Chondrocyte (in vitro differentiated cells): ENCODE measurements at regions not wholly inside any gene's neighbourhood (a gene's known extent, or its start where the extent isn't known, plus 50 kb on each side); places are given as distances from the start of the nearest gene placed in this dataset.
"Not testable (repeated sequence)": the region's sequence is repeated elsewhere in the genome, so short reads cannot be mapped to it uniquely, and the experiment has no call there.

Experiments
- DNase-seq: peaks from one replicate; pipeline ENCODE4 v3.0.0; 2021; ENCODE audit warnings: mixed read lengths, low spot score
- H3K27ac Mint-ChIP-seq: one replicate; pipeline ENCODE4 v1.8.0; 2021; ENCODE audit warnings: mild to moderate bottlenecking, moderate library complexity, mixed read lengths; ENCODE audit not compliant: unreplicated experiment
- H3K27me3 Mint-ChIP-seq: 2 replicates; pipeline ENCODE4 v1.8.0; 2021; ENCODE audit warnings: low read depth, mixed read lengths
- H3K36me3 Mint-ChIP-seq: 2 replicates; pipeline ENCODE4 v1.8.0; 2021; ENCODE audit warnings: low read depth, mixed read lengths
- H3K4me1 Mint-ChIP-seq: 2 replicates; pipeline ENCODE4 v1.8.0; 2021; ENCODE audit warnings: low read depth, mild to moderate bottlenecking, mixed read lengths
- H3K4me3 Mint-ChIP-seq: one replicate; pipeline ENCODE4 v1.8.0; 2021; ENCODE audit warnings: mild to moderate bottlenecking, moderate library complexity, mixed read lengths; ENCODE audit not compliant: unreplicated experiment
- H3K9me3 Mint-ChIP-seq: 2 replicates; pipeline ENCODE4 v1.8.0; 2021; ENCODE audit warnings: low read depth, mixed read lengths
- TF ChIP-seq, protein P1 (sequence below): fragments of 200-600 bp; sonication (generic); IDR thresholded peaks from 2 replicates; pipeline ENCODE4 v1.5.0; 2021; ENCODE audit warnings: antibody characterized with exemption, mild to moderate bottlenecking, moderate library complexity

GRCh38 chr6:6458172-6458571 is 130.3 kb upstream of the LY86 start:
- Mint-ChIP-seq H3K27me3 (peaks cover 6% of the 10 kb centered on the region), H3K4me3 (no peak overlapping the region), H3K9me3 (peaks cover 12% of the 10 kb centered on the region), H3K4me1 (peaks cover 35% of the 10 kb centered on the region), H3K36me3 (peaks cover 2% of the 10 kb centered on the region), H3K27ac (no peak overlapping the region)
- TF ChIP-seq, protein P1, sequence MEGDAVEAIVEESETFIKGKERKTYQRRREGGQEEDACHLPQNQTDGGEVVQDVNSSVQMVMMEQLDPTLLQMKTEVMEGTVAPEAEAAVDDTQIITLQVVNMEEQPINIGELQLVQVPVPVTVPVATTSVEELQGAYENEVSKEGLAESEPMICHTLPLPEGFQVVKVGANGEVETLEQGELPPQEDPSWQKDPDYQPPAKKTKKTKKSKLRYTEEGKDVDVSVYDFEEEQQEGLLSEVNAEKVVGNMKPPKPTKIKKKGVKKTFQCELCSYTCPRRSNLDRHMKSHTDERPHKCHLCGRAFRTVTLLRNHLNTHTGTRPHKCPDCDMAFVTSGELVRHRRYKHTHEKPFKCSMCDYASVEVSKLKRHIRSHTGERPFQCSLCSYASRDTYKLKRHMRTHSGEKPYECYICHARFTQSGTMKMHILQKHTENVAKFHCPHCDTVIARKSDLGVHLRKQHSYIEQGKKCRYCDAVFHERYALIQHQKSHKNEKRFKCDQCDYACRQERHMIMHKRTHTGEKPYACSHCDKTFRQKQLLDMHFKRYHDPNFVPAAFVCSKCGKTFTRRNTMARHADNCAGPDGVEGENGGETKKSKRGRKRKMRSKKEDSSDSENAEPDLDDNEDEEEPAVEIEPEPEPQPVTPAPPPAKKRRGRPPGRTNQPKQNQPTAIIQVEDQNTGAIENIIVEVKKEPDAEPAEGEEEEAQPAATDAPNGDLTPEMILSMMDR = no peak
- DNase-seq = no peak

DNA sequence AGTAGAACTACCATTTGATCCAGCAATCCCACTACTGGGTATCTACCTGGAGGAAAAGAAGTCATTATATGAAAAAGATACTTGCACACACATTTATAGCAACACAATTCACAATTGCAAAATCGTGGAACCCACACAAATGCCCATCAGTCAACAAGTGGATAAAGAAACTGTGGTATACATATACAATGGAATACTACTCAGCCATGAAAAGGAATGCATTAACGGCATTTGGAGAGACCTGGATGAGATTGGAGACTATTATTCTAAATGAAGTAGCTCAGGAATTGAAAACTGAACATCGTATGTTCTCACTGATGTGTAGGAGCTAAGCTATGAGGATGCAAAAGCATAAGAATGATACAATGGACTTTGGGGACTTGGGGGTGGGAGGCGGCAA is 128.6 kb upstream of the LY86 start:
- peaks cover 53% of the 10 kb centered on the region for H3K4me1 Mint-ChIP-seq
- H3K4me3 Mint-ChIP-seq, DNase-seq, H3K27ac Mint-ChIP-seq, H3K27me3 Mint-ChIP-seq, H3K36me3 Mint-ChIP-seq: not testable (repeated sequence)
- peaks cover 12% of the 10 kb centered on the region for H3K9me3 Mint-ChIP-seq

GRCh38 chr6:6460416-6460815 is 128.1 kb upstream of the LY86 start:
- Mint-ChIP-seq H3K27me3 (peaks cover 2% of the 10 kb centered on the region), H3K4me3 (no peak overlapping the region), H3K27ac (no peak overlapping the region), H3K4me1 (peaks cover 55% of the 10 kb centered on the region), H3K9me3 (peaks cover 12% of the 10 kb centered on the region), H3K36me3 (peaks cover 2% of the 10 kb centered on the region)
- TF ChIP-seq, protein P1 = no peak
- no peak for DNase-seq

DNA sequence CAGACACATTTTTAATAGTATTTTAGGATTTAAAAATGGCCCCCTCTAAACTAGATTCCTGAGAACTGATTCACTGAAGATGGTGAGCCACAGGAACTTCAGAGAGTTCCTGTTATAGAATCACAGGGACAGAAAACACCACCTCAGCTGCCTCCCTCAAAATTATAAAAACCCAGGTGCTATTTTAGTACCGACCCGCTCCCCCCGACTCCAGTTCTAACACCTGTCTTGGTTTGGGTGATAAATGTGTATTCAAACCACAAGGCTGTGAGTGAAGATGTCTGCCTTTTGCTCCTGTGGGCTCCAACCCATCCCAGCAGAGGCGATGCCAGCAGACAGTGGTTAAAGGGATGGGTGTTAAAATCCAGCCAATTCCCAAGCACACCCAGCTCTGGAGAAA is 127.4 kb upstream of the LY86 start:
- no peak for DNase-seq
- no peak overlapping the region for H3K4me3 Mint-ChIP-seq
- H3K4me1 Mint-ChIP-seq = peaks cover 53% of the 10 kb centered on the region
- peak overlapping the region; percentile 80 for H3K27ac Mint-ChIP-seq
- H3K36me3 Mint-ChIP-seq = peaks cover 2% of the 10 kb centered on the region
- peaks cover 12% of the 10 kb centered on the region for H3K9me3 Mint-ChIP-seq
- H3K27me3 Mint-ChIP-seq = peaks cover 2% of the 10 kb centered on the region
- TF ChIP-seq, protein P1 = no peak

DNA sequence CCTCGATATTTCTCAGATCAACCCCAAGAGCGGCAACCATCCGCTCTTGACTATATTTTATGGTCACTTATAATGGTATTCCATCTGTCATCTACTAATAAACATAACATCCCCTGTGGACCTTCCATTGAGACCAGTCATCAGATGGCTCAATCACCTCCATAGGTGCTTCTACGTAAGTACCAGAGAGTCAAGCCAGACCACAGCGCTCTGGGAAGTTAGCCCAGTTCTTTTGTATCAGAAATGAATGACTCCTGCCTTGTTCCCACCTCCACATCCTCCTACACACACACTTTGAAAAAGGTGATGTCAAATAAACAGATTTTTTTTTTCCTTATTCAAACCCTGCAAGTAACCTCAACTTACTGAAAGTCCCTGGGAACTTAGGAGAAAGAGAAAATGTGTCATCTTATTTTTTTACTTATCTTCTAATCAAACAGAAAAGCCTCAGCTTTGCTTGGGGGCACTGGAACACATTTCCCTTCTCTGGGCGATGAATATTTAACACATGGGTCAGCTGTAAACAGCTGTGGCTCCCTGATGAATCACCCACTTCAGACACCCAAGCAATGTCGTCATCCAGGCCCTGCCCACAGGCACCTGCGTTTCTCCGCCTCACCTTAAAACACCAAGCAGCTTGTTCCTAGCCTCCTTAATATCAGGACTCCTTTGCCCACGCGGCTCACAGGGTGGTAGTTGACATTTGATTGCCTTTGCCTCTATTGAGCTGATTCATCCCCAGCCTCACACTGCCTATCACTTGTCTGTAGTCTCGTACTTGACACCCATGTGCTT is 121.4 kb upstream of the LY86 start:
- Mint-ChIP-seq H3K4me1 (peaks cover 39% of the 10 kb centered on the region), H3K4me3 (no peak overlapping the region), H3K9me3 (peaks cover 16% of the 10 kb centered on the region), H3K27me3 (no peaks in the 10 kb centered on the region), H3K27ac (no peak overlapping the region), H3K36me3 (peaks cover 3% of the 10 kb centered on the region)
- no peak for DNase-seq
- TF ChIP-seq, protein P1 = no peak

DNA sequence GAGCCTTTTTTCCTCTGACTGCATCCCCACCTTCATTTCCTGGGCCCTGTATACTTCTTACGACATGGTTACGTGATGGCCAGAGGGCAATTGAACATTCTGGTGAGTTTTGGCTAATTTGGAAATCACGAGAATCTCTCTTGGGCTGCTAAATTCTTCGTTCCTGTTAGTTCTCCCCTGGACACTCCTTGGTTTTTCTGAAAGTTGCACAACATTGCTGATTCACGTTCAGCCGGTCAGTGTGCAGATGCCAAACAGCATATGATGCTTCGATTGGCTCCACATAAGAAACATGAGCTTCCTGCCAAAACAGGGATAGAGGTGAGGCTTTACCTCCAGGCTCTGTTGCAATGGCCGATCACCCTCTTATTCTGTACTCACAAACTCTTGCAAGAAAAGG is 119.4 kb upstream of the LY86 start:
- H3K9me3 Mint-ChIP-seq = peaks cover 16% of the 10 kb centered on the region
- H3K36me3 Mint-ChIP-seq = peaks cover 3% of the 10 kb centered on the region
- H3K27me3 Mint-ChIP-seq = no peaks in the 10 kb centered on the region
- no peak overlapping the region for H3K4me3 Mint-ChIP-seq
- peaks cover 20% of the 10 kb centered on the region for H3K4me1 Mint-ChIP-seq
- TF ChIP-seq, protein P1 = no peak
- DNase-seq = no peak
- no peak overlapping the region for H3K27ac Mint-ChIP-seq
